SK-N-SH (cell line): ENCODE measurements at regions not wholly inside any gene's neighbourhood (a gene's known extent, or its start where the extent isn't known, plus 50 kb on each side); places are given as distances from the start of the nearest gene placed in this dataset.

ENCODE experiments used
- CHD2 ChIP-seq: fragments of 150-350 bp; IDR thresholded peaks from 2 replicates; pipeline ENCODE4 v1.6.1; 2018; ENCODE audit warnings: low read length; ENCODE audit not compliant: partially characterized antibody
- EP300 ChIP-seq, 2 experiments: IDR thresholded peaks; 2 replicates each; pipeline versions ENCODE4 v1.4.0 to v1.6.1; 2012; ENCODE audit warnings: borderline replicate concordance in 1 of 2, low read depth in 1 of 2, low read length in 1 of 2
- EZH2phosphoT487 ChIP-seq: fragments of 200-600 bp; sonication (generic); IDR thresholded peaks from 2 replicates; pipeline ENCODE4 v1.6.1; 2017; ENCODE audit warnings: low read depth, mixed run types, mild to moderate bottlenecking, antibody characterized with exemption, moderate library complexity, borderline replicate concordance
- FOXJ3 ChIP-seq: sonication (generic); formaldehyde crosslinking; IDR thresholded peaks from 2 replicates; pipeline ENCODE4 v1.5.1; 2020; ENCODE audit warnings: mild to moderate bottlenecking, missing genetic modification reagents
- MXI1 ChIP-seq: IDR thresholded peaks from 2 replicates; pipeline ENCODE4 v1.6.1; 2012; ENCODE audit warnings: mild to moderate bottlenecking, low read depth, low read length, improper control_type of control experiment
- NFIC ChIP-seq: IDR thresholded peaks from 2 replicates; pipeline ENCODE4 v1.4.0; 2012; ENCODE audit warnings: borderline replicate concordance
- NRF1 ChIP-seq: IDR thresholded peaks from 2 replicates; pipeline ENCODE4 v1.6.1; 2012; ENCODE audit warnings: low read depth, mild to moderate bottlenecking, low read length
- RCOR1 ChIP-seq: fragments of 150-350 bp; IDR thresholded peaks from 2 replicates; pipeline ENCODE4 v1.6.1; 2017; ENCODE audit warnings: antibody characterized with exemption, low read length
- SMC3 ChIP-seq: IDR thresholded peaks from 2 replicates; pipeline ENCODE4 v1.6.1; 2012; ENCODE audit warnings: low read depth, low read length, improper control_type of control experiment
- YY1 ChIP-seq: IDR thresholded peaks from 2 replicates; pipeline ENCODE4 v1.4.0; 2012; ENCODE audit warnings: low read depth, mild to moderate bottlenecking
- TF ChIP-seq, protein P1 (sequence below): fragments of 200-600 bp; sonication (generic); IDR thresholded peaks from 2 replicates; pipeline ENCODE4 v1.6.1; 2017; ENCODE audit warnings: antibody characterized with exemption, mild to moderate bottlenecking, moderate library complexity
- TF ChIP-seq, protein P2 (sequence below): fragments of 150-350 bp; IDR thresholded peaks from 2 replicates; pipeline ENCODE4 v1.6.1; 2017; ENCODE audit warnings: antibody characterized with exemption, low read length, low read depth, borderline replicate concordance
- TF ChIP-seq, protein P3 (sequence below): IDR thresholded peaks from 2 replicates; pipeline ENCODE4 v1.4.0; 2012; ENCODE audit warnings: low read depth

DNA sequence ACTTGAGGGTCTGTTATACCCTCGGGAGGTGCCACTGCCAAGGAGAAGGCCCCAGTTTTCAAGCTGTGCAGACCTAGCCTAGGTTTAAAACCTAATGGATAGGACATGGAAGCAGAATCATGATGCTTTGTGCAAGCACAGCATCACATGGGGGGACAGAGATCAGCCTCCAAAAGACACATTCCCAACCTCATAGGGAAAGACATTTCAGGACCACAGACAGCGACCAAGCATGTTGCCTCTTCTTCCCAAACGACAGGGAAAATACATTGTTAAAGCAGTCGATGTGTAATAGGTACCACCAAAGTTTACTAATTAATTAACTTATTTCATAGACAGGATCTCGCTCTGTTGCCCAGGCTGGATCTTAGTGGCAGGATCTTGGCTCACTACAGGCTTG, 573.9 kb downstream of the TCERG1L start:
- TF ChIP-seq, protein P1, sequence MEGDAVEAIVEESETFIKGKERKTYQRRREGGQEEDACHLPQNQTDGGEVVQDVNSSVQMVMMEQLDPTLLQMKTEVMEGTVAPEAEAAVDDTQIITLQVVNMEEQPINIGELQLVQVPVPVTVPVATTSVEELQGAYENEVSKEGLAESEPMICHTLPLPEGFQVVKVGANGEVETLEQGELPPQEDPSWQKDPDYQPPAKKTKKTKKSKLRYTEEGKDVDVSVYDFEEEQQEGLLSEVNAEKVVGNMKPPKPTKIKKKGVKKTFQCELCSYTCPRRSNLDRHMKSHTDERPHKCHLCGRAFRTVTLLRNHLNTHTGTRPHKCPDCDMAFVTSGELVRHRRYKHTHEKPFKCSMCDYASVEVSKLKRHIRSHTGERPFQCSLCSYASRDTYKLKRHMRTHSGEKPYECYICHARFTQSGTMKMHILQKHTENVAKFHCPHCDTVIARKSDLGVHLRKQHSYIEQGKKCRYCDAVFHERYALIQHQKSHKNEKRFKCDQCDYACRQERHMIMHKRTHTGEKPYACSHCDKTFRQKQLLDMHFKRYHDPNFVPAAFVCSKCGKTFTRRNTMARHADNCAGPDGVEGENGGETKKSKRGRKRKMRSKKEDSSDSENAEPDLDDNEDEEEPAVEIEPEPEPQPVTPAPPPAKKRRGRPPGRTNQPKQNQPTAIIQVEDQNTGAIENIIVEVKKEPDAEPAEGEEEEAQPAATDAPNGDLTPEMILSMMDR = no peak
- TF ChIP-seq SMC3 (no peak), NRF1 (no peak), YY1 (no peak), FOXJ3 (CRISPR knock-in tag) (no peak), EZH2phosphoT487 (no peak), RCOR1 (no peak), MXI1 (no peak), EP300 (IDR thresholded peaks at IDR 0.05; ENCODE audit: borderline replicate concordance in 1 of 2, low read depth in 1 of 2, low read length in 1 of 2) (no peak), CHD2 (no peak), NFIC (no peak)
- TF ChIP-seq, protein P2, sequence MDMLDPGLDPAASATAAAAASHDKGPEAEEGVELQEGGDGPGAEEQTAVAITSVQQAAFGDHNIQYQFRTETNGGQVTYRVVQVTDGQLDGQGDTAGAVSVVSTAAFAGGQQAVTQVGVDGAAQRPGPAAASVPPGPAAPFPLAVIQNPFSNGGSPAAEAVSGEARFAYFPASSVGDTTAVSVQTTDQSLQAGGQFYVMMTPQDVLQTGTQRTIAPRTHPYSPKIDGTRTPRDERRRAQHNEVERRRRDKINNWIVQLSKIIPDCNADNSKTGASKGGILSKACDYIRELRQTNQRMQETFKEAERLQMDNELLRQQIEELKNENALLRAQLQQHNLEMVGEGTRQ = no peak
- TF ChIP-seq, protein P3, sequence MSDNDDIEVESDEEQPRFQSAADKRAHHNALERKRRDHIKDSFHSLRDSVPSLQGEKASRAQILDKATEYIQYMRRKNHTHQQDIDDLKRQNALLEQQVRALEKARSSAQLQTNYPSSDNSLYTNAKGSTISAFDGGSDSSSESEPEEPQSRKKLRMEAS = no peak
